Endothelial cell of umbilical vein (primary cell): ENCODE measurements at regions not wholly inside any gene's neighbourhood (a gene's known extent, or its start where the extent isn't known, plus 50 kb on each side); places are given as distances from the start of the nearest gene placed in this dataset.

ENCODE experiments used
- EZH2 ChIP-seq: IDR thresholded peaks from 2 replicates; pipeline ENCODE4 v1.6.1; 2012; ENCODE audit warnings: borderline replicate concordance, low read depth, mild to moderate bottlenecking, moderate library complexity, low read length, inconsistent platforms; ENCODE audit not compliant: severe bottlenecking
- FOS ChIP-seq: IDR thresholded peaks from 2 replicates; pipeline ENCODE4 v1.6.1; 2011; ENCODE audit warnings: mild to moderate bottlenecking, low read length, moderate library complexity, borderline replicate concordance; ENCODE audit not compliant: insufficient read depth
- GATA2 ChIP-seq: IDR thresholded peaks from 2 replicates; pipeline ENCODE4 v1.7.0; 2011; ENCODE audit warnings: low read depth, mild to moderate bottlenecking, moderate library complexity, mixed read lengths, low read length; ENCODE audit not compliant: insufficient read length, insufficient read depth
- JUN ChIP-seq: IDR thresholded peaks from 2 replicates; pipeline ENCODE4 v1.6.1; 2011; ENCODE audit warnings: borderline replicate concordance, low read depth; ENCODE audit not compliant: insufficient read length, insufficient read depth
- POLR2A ChIP-seq: IDR thresholded peaks from 2 replicates; pipeline ENCODE4 v1.6.1; 2012; ENCODE audit warnings: low read depth, mild to moderate bottlenecking, control low read depth, low read length
- POLR2AphosphoS5 ChIP-seq: IDR thresholded peaks from 2 replicates; pipeline ENCODE4 v1.6.1; 2012; ENCODE audit warnings: low read depth, mild to moderate bottlenecking, control low read depth, low read length, moderate library complexity; ENCODE audit not compliant: insufficient read depth
- TF ChIP-seq, protein P1 (sequence below), 2 donors: IDR thresholded peaks; 1 replicate in 1 of 2; 2 replicates in 1 of 2; pipeline ENCODE4 v1.5.1; 2011; ENCODE audit warnings: low read length in 2 of 2, mild to moderate bottlenecking in 2 of 2, moderate library complexity in 2 of 2, control low read depth in 1 of 2, inconsistent platforms in 1 of 2, low read depth in 1 of 2; ENCODE audit not compliant: insufficient read depth in 1 of 2; ENCODE audit errors: extremely low read depth in 1 of 2
- TF ChIP-seq, protein P2 (sequence below): IDR thresholded peaks from 2 replicates; pipeline ENCODE4 v1.6.1; 2011; ENCODE audit not compliant: insufficient read depth, insufficient read length

- TF ChIP-seq POLR2A = no peak
- TF ChIP-seq, protein P1, sequence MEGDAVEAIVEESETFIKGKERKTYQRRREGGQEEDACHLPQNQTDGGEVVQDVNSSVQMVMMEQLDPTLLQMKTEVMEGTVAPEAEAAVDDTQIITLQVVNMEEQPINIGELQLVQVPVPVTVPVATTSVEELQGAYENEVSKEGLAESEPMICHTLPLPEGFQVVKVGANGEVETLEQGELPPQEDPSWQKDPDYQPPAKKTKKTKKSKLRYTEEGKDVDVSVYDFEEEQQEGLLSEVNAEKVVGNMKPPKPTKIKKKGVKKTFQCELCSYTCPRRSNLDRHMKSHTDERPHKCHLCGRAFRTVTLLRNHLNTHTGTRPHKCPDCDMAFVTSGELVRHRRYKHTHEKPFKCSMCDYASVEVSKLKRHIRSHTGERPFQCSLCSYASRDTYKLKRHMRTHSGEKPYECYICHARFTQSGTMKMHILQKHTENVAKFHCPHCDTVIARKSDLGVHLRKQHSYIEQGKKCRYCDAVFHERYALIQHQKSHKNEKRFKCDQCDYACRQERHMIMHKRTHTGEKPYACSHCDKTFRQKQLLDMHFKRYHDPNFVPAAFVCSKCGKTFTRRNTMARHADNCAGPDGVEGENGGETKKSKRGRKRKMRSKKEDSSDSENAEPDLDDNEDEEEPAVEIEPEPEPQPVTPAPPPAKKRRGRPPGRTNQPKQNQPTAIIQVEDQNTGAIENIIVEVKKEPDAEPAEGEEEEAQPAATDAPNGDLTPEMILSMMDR (IDR thresholded peaks at IDR 0.05; ENCODE audit: extremely low read depth in 1 of 2, insufficient read depth in 1 of 2, low read depth in 1 of 2, low read length in 2 of 2) = no peak
- no peak for TF ChIP-seq POLR2AphosphoS5
- TF ChIP-seq EZH2 = no peak
- no peak for TF ChIP-seq GATA2
- no peak for TF ChIP-seq JUN
- TF ChIP-seq, protein P2, sequence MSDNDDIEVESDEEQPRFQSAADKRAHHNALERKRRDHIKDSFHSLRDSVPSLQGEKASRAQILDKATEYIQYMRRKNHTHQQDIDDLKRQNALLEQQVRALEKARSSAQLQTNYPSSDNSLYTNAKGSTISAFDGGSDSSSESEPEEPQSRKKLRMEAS = no peak
- no peak for TF ChIP-seq FOS
These were observed 224.4 kb downstream of the C12orf75 start for GRCh38 chr12:105554856-105555255.
